NCI-H2227 (cell line): ENCODE measurements at regions not wholly inside any gene's neighbourhood (a gene's known extent, or its start where the extent isn't known, plus 50 kb on each side); places are given as distances from the start of the nearest gene placed in this dataset.
"Not testable (repeated sequence)": the region's sequence is repeated elsewhere in the genome, so short reads cannot be mapped to it uniquely, and the experiment has no call there.

Source experiments
- DNase-seq: peaks from one replicate; lab custom pipeline; 2025; ENCODE audit not compliant: unreplicated experiment; lab: John Stamatoyannopoulos, UW

DNA sequence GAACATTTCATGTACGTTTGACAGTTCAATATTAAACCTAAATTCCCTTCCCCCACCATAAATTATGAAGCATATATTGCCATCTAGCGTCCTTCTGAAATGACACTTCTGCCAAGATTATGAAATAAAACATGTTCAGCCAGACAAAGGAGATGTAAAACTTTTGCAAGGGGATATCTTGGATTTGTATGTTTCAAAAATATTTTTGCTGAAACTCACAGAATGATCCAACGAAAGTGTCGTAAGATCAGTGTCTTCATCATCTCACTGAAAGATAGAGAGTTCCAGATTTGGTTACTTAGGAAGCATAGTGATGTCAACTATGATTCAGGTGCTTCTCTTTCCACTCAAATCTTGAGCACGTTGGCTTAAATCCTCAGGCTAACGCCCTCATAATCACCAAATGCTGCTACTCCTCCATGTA, 904.3 kb downstream of the XPNPEP1 start:
- DNase-seq = no peak

DNA sequence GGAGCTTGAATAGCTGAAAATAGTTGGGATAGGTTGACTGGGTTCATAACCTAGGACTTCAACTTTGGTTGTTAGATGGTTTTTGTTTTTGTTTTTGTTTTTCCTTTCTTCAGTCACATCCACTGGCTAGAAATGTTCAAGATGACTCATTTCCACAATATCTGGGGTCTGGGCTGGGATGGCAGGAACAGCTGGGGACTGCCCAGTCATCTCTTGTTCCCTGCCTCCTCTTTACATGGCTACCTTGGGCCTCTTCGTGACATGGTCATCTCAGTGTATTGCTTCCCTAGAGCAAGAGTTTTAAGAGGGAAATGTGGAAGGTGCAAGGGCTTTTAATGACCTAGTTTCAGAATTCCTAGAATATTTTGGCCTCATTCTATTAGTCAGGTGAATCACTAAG, 915.8 kb downstream of the XPNPEP1 start:
- no peak for DNase-seq

DNA sequence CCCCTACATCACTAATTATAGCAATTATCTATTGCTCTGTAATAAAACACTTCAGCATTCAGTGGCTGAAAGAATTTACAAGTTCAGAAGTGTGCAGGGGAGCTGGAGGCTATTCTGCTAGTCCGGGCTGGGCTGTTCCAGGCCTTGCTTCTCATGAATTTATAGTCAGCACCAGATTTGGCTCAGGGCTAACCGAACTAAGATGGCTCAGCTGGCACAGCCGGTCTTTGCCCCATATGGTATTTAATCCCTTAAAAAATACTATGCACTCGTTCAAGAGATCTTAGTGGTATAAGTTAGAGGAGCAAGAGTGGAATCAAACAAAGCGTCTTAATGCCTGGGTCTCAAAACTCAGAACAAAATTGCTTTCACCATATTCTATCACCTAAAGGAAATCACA, 932.9 kb downstream of the XPNPEP1 start:
- no peak for DNase-seq

DNA sequence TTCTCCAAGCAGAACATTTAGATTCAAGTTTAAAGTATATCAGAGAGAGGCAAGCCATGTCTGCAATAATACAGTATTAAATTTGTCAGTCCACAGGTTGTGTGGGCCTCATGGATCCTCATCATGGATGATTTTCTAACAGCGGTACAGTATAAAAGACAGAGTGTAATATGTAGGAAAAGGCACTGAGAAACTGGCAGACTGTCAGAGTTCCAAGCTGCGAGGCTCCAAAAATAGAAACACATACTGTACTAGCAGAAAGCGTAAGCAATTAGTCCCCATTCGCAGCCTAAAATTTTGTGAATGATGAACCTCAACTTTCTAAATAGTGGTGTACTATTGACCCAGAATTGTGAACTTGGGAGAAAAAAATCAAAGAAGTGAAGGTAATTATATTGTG, 933.3 kb downstream of the XPNPEP1 start:
- no peak for DNase-seq

DNA sequence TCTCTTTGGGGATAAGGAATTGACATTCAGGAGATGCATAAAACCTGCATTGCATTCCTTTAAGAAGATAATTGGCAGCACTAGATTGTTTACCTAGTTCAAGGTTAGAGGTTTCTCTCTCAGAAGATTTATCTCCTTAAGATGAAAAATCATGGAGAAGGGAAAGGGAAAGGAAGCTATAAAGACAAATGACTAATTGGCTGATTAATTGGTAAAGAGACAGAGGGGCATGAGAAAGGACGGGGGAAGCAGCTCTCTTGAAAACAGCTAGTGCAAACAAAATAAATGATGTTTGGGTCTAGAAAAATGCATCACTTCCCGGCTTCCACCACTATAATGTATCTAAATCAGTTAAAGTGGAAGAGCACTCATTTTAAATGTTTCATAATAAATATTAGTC, 941.2 kb downstream of the XPNPEP1 start:
- no peak for DNase-seq

DNA sequence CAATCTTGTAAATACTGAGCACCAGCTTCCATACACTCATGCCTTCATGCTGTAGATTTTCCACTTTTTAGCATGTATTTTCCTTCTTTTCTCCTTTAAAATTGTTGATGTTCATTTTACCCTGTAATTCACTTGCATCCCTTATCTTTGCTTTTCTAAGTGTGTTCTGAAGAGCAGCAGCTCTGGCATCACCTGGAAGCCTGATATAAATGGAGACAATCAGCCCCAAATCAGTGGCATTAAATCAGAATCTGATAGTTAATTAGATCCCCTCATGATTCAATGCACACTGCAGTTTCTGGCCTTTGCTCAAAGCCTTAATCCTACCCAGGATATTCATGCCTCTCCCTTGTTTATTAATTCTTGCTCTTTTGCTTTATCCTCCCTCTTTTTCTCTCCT, 942.4 kb downstream of the XPNPEP1 start:
- DNase-seq = no peak

DNA sequence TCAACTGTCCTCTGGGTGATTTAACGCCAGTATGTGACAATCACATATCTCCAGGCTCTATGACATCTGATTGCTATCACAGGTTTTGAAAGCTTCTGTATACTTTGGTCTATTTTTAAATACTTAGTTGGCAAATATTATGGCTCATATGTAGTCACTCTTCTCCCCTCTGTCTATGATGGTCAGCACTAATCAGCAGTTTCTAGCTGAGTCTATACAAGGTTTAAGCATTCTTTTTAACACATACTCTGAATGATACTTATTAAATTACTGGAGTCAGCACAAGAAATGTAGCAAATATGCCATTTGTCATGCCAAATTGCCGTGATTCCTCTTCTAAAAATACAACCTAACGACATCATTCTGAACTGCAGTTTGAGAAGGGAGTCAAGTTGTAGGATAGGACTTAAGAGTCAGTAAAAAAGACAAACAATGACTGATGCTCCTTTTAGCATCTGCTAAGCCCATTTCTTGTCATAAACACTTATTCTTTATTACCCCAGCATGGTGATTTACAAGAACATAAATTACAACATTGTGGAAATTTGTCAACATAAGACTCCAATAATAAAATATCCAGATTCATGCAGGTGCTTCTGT, 947.8 kb downstream of the XPNPEP1 start:
- no peak for DNase-seq

DNA sequence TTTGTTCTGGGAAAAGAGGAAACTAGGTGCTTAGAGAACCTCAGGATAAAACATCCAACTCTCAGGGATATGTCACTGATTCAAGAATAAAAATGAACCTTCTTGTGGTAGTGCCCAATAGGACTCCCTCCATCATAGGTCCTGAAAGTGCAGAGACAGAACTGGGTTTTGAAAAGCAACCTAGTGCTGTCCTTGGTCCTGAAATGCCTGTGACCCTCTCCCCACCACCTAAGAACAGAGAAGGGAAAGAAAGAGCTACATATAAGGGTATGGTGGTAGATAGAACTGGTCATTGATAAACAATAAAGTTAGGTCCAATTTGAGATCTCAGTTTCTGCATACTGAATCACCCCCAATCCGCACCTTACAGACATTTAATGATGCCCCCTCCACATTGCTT, 953.3 kb downstream of the XPNPEP1 start:
- no peak for DNase-seq

DNA sequence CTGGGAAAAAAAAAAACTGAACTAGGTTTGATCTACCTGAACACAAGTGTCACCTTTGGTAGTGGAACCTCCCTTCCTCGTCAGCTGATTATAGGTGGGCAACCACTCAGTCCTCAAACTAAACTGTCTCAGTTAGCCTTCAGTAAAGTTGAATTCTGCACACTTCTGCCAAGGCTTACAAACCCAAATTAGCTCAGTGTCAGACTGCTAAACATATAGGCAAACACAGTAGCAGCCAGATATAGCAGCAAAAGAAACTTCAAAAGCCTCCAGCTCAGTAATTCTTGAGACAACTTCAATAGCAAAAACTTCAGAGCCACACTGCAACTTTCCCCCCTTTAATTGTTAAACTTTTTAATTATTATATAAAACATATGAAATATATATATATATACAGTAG, 956.9 kb downstream of the XPNPEP1 start:
- DNase-seq = no peak

DNA sequence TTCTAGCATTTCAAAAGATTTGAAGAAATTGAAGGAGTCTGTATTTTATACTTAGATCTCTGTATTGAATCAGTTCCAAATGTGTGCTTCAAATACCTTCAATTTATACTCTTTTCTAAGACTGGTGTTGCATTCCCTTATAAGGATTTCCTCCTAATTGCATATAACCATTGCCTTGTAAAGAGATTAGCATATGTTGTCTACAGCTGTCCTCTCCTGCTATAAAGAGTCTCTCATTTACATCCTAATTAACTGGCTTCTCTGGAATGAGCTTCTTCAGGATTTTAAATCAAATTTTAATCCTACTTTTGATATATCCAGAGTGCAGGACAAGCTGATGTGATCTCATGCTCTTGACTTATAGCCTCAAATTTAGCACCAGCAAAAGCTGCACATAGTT, 957.3 kb downstream of the XPNPEP1 start:
- no peak for DNase-seq

DNA sequence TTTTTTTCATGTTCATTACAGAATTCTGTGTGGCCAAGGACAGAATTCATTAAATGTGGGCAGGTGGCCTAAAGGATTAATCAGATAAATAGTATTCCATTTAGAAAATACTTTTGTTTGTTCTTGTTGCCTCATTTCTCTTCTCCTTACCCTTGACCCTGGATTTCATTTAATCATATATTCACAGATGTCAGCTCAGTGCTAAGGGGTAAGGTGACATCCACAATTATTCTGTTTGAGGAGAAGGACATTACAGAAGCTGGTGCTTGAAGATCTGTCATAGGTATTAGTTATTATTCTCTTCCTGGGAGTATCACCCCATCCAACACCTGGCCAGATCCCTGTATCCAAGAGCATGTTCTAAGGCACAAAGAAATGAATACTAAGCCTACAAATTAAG, 961.1 kb downstream of the XPNPEP1 start:
- DNase-seq = no peak

DNA sequence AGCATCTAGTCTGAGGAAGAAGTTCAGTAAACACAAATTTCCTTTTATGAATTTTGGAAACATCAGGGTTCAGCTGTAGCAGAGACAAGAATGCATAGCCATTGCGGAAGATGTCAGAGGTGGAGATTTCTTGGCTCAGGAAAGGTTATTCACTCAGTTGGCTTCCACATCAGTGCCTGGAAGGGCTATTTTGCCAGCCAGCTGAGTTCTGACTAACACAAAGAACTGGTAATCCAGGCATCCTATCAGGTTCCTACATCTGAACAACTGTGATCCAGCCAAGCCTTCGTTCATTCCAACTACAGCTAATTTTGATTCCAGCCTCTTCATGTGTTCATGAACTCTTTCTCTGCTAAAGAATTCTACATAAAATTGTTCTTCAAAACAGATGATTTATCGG, 965.6 kb downstream of the XPNPEP1 start:
- no peak for DNase-seq

DNA sequence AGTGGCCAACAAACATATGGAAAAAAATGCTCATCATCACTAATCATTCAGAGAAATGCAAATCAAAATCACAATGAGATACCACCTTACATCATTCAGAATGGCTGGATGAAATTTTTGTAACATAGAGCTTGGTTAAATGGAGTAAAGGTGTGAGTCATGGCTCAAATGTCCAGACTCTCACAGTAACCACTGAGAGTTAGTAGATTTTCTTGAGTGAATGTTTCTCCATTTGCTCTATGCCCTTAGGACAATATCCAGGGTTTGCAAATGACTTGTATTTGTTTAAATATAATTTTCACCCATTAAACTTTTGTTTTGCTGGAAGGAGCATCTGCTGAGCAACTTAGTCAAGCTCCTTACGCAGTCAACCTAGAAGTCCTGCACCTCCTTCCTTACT, 967.2 kb downstream of the XPNPEP1 start:
- no peak for DNase-seq

DNA sequence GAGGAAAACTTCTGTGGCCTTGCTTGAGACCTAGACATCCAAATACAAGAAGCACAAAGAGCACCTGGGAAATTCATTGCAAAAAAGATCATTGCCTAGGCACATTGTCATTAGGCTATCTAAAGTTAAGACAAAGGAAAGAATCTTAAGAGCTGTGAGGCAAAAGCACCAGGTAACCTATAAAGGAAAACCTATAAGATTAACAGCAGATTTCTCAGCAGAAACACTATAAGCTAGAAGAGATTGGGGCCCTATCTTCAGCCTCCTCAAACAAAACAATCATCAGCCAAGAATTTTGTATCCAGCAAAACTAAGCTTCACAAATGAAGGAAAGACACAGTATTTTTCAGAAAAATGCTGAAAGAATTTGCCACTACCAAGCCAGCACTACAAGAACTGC, 1003.3 kb downstream of the XPNPEP1 start:
- DNase-seq = not testable (repeated sequence)

DNA sequence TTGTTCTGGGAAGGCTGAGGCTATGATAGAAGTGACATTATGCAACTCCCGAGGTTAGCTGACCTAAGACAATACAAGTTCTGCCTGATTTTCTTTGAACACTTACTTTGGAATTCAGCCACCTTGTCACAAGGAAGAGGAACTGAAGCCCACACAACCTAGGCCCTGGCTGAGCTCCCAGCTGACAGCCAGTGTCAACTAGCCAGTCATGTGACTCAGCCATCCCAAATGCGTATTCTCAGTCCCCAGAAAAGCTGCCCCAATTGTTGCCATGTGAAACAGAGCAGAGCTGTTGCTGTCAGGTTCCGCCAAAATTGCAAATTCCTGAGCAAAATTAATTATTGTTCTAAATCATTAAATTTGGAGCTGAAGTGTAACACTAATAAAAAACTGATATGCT, 1010.0 kb downstream of the XPNPEP1 start:
- DNase-seq = no peak

DNA sequence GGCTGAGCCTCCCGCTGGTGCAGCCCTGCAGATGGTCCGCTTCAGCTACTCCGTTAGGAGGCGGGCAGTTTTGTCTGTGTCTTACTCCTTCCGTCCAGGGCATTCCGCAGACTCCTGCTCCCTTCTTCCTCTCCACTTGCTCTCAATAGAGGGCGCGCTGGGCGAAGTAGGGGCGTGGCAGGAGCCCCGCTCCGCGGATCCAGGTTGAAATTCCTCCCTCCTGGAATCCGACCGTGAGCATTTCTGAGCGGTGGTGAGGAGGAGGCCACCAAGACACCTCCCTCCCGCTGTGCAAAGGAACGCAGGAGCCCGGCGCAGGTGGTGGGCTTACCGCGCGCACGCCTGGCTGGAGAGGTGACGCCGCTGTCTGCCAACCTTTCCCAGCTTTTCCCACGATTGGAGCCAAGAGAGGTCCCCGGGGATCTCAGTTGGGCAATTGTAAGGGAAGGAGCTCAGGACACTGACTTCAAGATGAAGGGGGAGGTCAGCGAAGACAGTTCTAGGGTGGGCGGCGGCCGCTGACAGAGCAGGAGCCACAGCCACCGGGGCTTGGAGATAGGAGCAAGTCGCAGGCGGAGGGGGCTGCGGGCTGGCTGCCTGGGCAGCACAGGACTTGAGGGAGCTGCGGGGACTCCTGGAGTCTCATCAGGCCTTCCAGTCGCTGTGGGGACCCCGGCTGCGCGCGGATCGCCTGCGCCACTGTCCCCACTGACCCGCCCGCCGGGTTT, 1011.3 kb downstream of the XPNPEP1 start:
- DNase-seq = no peak

DNA sequence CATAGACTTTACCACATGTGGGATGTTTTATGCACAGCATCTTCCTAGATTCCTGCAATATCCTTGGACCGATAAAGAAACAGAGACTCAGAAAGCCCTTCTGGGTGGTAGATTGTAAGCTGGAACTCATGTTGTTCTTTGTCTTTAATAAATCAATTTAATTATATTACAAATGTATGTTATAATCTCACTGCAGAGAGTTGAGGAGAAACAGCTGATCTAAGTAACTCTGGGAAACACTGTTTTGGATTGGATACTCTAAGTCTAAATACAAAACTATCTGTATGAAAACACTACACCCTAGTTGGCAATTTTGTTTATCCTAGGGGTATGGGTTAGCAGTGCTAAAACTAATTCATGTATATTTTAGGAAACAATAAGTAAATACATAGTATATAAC, 1015.2 kb downstream of the XPNPEP1 start:
- no peak for DNase-seq

DNA sequence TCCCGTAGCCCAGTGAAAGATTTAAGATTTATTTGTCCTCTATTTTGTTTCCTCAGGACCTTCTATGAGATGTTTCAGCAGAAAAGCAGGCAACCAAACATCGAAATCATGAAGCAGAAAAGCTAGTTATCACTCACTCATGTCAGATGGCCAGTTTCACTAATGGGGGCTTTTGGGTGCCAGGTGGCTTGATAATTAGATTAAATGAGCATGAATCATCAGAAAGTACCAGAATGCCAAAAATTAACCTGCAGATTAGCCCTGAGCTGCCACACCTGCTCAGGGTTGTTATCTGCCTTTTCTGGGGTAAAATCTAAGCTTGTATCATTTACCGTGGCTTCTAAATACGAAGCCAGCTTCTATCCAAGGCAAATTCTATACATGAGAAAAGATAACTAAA, 1017.5 kb downstream of the XPNPEP1 start:
- no peak for DNase-seq

DNA sequence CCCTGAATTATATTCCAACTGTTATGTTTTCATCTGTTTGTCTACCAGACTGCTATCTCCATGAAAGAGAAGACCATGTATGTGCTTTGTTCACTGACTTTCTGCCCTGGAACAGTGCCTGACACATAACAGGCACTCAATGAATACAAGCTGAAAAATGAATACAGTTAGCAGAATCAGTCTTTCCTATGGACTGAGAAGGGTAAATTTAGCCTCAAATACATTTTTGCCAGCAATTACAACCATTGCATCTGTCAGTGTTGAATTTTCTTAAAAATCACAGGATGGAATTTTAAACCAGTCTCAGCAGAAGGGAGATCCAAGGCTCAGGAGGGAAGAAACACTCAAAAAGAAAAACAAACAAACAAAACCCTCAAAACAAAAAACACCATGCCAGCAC, 1018.1 kb downstream of the XPNPEP1 start:
- DNase-seq = no peak

DNA sequence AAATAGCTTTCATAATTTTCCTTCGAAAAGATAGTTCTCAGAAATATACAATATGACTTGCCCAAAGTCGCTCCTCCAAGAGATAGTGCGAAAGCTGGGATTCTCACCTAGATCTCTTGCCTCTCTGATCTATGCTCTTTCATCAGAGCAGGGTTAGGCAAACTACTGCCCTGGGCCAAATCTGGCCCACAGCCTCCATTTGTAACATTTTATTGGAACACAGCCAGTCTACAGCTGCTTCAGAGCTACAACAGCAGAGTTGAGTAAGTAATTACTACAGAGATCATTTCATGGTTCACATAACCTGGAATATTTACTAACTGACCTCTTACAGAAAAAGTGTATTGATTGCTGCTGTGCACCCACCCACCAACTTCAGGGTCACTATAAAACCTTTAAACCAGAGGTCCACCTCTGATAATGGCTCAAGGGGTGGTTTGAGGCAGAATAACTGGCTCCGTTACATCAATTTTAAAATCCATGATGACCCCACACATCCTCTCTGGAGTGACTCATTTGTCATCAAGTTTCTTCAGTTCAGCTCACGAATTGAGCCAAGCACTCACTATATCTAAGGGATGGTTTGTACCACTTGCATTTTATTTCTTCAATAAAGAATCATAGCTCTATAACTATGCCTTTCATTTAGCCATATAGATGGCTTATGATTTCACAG, 1019.0 kb downstream of the XPNPEP1 start:
- no peak for DNase-seq

DNA sequence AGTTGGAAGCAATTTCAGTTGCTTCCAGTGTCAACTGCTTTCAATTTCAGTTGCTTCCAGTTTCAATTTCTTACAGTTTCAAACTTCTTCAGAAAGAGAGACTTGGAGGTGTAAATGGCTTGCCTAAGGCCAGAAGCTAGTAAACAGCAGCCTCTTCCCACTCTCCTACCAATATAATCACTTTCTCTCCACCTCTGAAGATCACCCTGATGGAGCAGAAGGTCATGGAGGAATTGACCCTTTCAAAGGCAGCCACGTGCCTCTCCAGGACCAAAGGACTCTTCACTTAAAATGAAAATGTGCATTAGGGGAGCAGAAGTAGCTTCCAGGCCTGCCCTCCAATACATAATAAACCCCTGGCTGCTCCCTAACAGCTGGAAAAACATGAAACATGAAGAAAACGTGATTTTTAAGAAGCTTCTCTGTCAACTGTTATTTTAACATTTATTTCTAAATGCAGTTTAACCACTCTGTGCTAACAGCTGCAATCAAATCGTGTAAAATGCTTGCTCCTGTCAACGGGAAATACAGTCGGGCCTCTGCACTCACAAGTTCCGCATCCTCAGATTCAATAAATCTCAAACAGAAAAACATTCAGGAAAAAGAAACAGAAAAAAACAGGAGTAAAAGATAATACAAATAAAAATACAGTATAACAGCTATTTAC, 1020.6 kb downstream of the XPNPEP1 start:
- DNase-seq = no peak
